Muscle of back (tissue), 3 donors: ENCODE measurements at regions not wholly inside any gene's neighbourhood (a gene's known extent, or its start where the extent isn't known, plus 50 kb on each side); places are given as distances from the start of the nearest gene placed in this dataset.
"Not testable (repeated sequence)": the region's sequence is repeated elsewhere in the genome, so short reads cannot be mapped to it uniquely, and the experiment has no call there.

Source experiments
- DNase-seq, 3 donors: peaks; one replicate each; pipeline versions ENCODE4 v3.0.0 to v3.0.0-alpha.2; 2013

DNA sequence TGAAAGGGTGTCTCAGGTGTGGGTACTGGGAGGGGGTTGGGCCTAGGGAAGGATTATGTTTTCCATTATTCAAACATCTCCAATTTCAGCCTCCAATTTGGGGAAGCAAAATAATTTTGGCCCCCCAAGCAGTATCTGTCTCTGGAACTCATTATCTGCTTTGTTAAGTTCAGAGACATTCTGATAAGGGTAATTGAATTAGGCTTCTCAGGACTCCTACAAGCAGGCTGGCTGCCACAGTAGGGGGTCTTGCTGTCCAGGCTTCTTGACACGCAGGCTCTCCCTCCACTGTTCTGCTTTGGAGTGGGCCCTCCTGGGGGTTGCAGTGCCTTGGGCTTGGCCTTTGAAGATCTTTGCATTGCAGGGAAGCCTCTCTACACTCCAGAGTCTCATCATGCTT is 108.1 kb upstream of the SIX2 start:
- no peak for DNase-seq

DNA sequence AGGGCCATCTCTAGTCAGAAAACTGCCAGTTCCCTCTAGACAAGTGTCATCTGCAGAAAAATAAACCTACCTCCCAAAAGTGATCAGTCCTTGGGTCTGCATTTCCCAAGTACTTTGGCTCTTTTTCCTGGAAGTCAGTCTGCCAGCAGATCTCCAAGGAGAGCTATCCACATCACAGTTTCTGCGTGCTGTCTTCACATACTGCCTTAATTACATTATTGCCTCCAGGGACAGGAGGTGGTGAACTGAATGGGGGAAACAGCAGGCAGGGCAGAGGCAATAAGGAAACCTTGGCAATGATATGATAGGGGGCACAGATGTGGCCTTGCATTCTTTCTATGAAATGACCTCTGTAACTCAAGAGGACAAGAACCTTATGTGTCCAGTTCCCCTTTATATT is 105.9 kb upstream of the SIX2 start:
- no peak for DNase-seq

DNA sequence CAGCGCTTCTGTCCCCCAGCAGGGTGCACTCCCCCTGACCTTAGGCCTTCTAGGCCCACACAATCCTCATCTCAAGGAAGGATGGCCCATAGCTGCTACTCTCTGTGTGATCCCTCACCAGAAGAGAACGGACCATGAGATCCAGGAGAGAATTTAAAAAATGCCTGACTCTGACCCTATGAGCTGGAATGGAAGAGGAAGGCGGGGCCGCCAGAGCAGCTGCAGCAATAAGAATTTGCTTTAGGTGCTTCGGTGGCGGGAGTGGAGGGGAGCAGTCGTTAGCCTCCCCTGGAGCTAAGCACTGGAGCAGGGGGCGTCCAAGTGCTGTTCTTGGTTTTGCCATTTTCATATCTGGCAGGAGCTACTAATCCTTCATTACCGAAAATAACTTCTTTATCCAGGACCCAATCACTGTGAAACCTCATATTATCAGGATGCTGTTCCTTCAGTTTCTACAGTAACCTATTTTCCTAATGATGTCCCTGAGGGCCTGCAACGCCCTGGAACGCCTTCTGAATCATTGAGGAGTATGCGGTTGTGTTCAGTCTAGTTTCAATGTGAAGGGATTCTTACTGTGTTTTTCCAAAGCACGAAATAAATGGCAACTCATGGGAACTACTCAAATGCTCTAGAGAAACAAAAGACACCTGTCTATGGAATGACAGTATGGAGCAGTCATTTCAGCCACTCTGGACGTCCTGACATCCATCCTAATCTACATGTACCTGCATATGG is 105.1 kb upstream of the SIX2 start:
- no peak for DNase-seq

DNA sequence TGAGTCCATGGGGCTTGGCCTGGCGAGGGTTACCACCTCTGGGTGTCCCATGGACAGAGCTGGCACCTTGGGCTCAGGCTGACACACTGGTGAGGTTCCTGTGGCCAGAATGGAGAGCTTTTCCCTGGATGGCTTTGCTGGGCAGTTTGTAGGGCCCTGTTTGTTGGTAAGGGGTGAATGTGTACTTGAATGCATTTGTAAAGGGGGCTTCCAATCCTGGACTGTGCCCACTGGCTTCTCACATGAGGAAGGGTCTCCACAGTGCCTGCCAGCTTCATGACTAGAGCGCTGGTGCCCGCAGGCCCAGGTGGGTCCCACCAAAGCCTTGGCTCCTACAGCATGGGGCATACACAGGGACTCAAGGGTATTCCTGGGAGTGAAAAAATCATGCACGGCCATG is 103.5 kb upstream of the SIX2 start:
- DNase-seq, result no peak

DNA sequence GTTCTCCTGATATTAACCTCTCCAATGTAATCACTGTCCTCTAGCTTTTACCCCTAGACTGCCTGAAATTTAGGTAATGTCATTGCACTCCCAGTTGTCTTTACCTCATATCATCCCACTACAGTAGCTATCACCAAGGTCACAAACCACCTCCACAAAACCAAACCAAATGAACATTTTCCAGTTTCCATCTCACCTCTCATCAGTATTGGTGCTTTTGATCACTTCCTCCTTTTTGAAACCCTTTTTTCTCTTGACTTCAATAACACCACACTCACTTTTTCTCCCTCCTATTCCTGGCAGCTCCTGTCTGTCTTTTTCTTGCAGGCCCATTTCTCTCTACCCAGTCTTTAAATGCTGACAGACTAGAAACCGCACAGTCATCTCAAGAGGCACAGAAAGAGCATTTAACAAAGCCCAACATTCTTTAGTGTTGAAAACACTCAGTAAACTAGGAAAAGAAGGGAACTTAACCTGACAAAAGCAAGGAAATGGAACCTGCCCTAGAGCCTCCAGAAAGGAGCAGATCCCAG is 95.9 kb upstream of the SIX2 start:
- no peak for DNase-seq

DNA sequence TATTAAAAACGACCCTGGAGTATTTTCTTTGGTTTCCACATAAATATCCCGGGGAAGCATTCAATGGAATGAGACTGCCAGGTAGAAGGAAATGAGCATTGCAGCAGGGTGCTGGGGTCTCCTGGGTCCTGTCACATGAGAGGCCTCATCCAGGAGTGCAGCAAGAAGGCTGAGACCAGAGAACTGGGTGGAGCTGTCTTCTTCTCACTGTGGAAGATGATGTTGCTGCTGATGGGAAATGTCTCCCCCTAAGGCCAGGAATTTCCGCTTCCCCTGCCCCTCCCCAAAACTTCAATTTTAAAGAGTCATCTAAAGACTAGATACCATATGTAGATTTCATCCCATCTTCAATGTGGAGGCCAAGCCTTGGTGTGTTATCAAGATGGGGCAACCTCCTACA is 95.2 kb upstream of the SIX2 start:
- DNase-seq, result no peak

DNA sequence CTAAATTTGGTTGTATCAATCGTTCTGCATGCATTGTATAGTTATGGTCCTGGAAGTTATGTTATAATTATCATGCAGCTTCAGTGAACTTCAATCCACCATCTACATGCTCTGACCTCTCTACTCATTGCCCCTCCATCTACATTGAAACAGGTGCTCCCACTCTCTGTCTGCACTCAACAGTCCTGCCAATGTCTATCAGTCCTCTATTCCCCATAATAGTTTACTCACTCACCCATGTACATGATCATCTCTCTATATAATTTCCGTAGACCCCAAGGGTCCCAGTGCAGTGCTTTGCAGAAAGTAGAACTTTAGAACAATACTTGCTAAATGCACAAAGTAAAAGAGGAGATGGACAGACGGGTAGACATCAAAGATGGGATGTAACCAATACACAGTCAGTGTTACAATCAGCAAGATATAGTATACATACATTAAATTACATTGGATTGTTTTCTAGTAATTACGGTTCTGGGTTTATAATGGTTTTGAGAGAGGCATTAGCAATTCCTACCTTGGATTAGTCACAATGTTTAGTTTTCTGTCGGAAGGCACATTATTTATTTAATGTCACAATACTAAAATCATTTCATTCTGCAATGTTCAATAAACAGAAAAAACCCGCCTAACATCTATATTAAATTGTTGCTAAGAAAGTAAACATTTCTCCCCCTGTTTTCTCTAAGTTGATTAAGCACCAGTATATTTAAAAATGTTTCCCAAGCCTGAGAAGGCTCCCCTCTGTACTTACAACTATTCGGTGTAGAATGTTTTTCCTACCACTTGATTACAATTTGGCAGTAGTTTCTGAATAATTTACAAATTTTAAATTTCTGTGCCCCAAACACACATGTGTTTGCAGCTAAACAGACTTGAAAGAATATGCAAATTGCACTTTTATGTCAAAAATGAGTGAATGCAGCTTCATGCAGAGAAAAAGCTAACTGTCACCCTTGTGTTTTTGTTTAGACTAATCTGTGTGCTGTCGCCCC is 94.4 kb upstream of the SIX2 start:
- no peak for DNase-seq

DNA sequence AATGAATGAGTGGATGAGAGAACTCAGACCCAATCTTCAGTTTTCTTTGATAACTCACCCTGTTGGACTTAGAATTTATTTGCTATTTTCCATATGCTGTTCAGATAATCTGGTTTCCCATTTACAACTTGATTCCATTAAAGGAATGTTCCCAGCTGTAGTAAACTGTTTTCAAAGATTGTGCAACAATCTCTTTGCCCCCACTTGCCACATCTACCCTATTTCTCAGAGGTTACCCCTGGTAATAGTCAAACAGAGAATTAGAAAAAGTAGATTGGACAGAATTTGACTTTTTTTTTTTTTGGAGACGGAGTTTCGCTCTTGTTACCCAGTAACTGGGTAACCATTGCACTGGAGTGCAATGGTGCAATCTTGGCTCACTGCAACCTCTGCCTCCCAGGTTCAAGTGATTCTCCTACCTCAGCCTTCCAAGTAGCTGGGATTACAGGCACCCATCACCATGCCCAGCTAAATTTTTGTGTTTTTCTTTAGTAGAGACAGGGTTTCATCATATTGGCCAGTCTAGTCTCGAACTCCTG is 93.4 kb upstream of the SIX2 start:
- no peak for DNase-seq

DNA sequence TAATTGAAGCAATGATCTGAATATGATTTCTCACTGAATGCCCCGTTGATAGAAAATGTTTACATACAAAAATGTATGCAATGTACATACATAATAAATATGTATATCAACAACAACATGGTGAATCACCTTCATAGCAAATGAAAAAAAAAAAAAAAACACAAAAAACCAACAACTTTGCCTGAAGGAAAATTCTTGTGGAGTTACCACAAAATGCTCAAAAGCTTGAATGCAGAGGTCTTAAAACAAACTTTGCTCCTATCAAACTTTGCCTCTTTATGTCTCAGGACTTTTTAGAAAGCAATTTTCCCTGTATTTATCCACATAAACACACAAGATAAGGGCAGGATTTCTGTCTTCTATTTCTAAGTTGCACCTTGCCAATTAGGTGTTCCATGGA is 92.9 kb upstream of the SIX2 start:
- no peak for DNase-seq

DNA sequence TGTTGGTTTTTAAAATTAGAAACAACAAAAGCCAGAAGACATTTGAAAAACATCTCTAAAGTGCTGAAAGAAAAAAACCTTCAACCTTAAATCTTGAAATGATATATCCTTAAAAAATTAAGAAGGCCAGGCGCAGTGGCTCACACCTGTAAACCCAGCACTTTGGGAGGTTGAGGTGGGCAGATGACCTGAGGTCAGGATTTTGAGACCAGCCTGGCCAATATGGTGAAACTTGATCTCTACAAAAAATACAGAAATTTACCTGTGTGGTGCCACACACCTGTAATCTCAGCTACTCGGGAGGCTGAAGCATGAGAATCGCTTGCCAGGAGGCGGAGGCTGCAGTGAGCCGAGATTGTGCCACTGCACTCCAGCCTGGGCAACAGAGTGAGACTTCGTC is 87.7 kb upstream of the SIX2 start:
- DNase-seq, result no peak

DNA sequence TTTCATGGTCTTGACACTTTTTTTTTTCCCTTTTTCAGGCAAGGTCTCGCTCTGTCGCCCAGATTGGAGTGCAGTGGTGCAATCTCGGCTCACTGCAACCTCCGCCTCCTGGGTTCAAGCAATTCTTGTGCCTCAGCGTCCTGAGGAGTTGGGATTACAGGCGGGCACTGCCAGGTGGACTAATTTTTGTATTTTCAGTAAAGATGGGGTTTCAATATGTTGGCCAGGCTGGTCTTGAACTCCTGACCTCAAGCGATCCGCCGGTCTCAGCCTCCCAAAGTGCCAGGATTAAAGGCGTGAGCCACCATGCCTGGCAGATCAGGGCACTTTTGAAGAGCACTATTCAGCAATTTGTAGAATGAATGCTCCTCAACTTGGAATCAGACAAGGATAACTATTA is 86.8 kb upstream of the SIX2 start:
- not testable (repeated sequence) for DNase-seq

DNA sequence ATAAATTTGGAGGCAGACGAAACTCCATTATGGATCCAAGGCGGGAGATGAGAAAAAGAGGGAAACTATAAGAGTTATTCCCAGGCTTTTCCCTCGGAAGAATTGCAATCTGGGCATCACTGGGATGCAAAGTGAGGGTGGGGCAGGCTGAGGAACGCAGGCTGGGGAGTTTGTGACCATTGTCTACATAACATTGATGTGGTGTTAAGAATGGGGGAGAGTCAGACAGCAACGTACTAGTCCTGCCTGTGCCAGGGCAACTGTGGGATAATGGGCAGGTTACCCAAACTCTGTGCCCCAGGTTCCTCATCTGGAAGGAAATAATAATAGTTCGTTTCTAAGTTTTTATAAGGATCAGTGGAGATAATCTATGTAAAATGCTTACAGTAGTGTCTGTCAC is 84.4 kb upstream of the SIX2 start:
- no peak for DNase-seq

DNA sequence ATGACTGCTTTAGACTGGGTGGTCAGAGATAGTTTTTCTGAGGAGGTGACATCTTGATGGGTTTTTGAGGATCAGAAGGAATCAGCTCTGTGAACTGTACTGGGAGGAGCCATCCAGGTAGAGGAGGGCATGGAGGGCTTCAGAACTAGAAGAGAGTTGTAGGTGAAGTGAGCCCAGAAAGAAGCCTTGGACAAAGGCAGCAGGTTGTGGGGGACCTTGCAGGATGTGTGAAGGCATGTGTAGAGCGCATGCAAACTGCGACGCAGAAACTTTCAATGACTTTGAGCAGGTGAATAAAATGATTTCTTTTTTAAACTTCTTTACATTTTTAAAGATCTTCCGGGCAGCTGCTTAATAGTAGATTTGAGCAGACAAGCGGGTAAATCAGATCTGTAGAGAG is 83.9 kb upstream of the SIX2 start:
- DNase-seq, result no peak

DNA sequence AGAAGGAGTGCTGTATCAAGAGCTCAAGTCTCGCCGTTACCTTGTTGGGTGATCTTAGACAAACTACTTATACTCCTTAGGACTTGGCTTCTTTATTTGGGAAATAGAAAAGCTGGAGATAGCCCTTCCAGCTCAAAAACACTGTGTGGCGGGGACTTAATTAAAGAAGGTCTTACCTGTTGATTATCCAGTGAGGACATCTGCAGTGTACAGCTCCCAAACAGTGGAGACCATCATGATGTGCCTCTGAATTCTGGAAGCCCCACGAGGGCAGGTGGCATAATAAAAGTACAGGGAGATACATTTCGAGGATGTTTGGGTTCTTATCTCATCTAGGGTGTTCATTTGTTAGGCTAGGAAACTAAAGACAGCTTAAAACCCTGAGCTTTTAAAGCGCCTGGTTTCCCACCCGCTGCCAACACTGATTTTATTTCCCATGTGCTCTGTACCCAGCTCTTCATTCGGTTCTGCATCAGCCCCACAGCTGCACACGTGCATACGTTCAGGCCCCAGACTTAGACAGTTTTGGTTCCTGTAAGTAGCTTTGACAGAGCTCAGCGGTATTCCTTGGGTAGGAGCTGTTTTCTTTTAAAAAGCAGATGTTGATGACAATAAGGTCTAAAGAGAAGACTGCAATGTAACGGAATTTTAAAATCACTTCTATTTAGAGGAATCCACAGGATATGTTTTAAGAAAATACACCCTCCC is 80.5 kb upstream of the SIX2 start:
- DNase-seq, result no peak

DNA sequence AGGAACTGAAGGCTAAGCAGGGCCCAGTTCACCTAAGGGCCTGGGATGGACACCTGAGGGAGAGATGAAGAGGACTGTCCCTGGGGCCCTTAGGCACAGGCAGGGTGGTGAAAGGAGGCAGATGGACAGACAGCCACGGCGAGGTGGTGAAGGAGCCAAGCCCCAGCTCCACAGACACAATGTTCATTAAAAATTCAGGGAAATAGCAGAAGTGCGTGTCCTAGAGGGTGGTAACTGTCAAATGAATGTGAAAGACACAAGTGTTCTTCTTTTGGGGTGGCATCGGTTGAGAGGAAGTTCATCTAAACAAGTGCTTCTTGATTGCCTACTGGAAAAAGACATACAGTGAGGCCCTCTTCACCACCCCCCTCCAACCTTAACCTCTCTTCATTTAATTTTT is 76.2 kb upstream of the SIX2 start:
- no peak for DNase-seq

DNA sequence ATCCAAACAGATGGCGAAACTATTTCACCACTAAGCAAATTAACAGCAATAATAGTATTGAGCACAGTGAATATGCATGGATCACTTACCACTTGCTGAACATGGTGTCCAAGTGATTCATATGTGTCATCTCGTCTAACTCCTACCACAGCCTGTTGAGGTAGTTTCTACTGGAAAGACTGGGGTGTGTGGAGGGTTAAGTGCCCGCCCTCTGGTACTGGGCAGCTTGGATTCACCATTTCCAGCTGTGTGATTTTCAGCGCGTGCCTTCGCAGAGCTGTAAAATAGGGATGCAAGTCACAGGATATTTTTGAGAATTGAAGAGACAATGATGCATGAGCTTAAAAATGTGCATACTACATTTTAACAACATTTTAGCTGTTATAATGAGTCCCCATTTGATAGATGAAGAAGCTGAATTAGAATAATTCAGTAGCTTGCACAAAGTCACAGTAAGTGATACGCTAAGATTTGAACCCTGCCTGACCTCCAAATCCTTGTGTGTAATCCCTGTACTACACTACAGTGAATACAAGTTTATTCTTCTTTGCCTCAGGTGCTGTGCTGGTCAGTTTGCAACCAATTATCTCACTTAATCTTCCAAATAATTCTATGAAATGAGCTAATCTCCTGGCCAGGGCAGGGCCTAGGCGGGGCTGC is 75.2 kb upstream of the SIX2 start:
- DNase-seq, result no peak

DNA sequence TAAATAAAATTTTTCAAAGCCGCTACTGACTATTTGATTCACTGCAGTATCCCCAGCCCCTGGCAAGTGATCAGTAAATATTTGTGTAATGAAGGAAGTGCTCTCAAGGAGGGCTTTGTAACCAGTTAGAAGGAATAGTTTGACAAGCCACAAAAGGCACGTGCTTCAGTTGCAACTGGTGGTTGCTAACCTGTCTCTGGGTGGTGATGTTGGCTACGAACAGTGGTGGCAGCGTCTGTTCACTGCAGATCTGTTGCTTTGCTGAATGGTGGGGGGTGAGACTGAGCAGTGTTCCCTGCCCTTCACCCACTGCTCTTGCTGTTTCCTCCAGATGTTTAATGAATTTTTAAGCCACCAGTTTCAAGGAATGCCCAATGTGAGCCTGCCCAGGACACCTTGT is 73.9 kb upstream of the SIX2 start:
- DNase-seq, result no peak

DNA sequence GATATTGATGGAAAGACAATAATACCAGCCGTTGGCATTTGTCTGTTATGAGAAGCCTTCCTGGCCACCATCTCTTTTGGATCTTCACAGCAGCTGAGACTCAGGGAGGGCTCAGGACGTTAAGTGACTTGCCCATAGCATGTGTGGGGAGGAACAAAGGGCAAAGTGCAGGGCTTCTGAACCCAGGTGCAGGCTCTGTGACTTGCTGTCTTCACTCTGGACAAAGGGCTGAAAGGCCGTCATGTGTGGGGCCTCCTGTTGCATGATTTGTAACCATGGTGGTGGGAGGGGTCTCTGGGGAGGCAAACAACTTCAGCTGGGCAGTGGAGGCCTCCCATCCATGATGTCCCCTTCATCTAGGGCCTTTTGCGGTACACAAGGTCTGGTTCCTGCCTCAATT is 65.5 kb upstream of the SIX2 start:
- DNase-seq, result no peak

DNA sequence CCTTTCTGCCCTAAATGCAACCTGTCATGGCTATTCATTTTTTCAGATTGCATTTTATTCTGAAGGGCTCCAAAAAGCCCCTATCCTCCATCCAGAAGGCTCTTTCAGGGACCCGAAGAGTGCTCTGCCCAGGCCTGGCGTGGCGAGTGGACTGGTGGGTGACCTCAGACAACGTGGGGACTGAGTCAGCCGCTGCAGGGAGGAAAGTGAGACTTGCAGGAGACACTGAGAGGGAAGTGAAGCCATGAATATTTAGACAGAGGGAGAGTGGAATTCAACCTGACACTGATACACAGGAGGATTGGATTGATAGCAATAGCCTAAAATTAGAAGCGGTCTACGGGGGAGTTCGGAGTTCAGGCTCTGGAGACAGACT is 63.6 kb upstream of the SIX2 start:
- no peak for DNase-seq

DNA sequence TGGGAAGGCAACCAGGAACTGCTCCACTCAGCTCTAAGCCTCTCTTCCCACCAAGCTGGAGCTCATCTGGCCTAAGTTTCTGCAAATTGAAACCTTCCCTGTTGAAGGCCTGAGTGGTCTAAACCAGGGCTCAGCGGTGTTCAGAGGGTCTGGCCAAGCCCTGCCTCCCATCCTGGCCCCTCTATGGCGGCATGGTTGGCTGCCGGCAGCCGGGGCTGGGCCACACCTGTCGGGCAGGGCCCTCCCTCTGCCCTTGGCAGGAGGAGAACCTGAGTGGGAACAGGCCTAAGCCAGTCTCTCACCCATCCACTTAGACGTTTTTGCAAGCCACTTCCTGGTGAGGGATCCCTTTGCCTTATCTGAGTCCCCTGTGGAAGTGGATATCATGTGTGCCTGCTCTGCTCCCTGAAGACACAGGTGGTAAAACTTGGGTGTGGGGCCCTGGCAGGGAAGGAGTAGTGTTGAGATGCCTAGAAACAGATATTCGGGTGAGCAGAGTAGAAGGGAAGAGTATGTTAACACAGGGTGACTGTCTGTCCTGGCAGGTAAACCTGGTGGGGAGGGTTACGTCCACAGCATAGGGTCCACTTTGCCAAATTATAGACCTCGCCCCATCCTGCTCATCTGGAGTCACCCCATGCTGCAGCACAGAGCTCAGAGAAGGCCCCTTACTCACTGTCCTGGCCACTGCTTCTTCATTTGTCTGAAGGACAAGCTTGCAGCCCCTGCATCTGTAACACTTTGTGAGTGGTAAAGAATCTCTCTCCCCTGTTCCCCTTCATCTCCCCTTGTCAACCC is 63.0 kb upstream of the SIX2 start:
- DNase-seq, result no peak
